Heart left ventricle (tissue), 13 donors: ENCODE measurements at regions not wholly inside any gene's neighbourhood (a gene's known extent, or its start where the extent isn't known, plus 50 kb on each side); places are given as distances from the start of the nearest gene placed in this dataset.

Experiments
- CTCF ChIP-seq, 12 donors: fragments of 200-600 bp; sonication (generic) in 4 of 12; IDR thresholded peaks; one replicate each; pipeline versions ENCODE4 v1.5.0 to v1.8.0; 2018 to 2022; ENCODE audit warnings: antibody characterized with exemption in 12 of 12, mild to moderate bottlenecking in 5 of 12
- POLR2A ChIP-seq, 2 donors: fragments of 450-650 bp; IDR thresholded peaks; one replicate each; pipeline ENCODE4 v1.6.1; 2017; ENCODE audit warnings: antibody characterized with exemption in 2 of 2, mild to moderate bottlenecking in 2 of 2, moderate library complexity in 2 of 2
- donor health status: ischemic (EF 13 %, LVEDD 7.1; RV severe dilation, severe dysfunction).
- donor health status: DM: no; HTN: yes; CAD: no.
- donor health status: DM: no; HTN: no; CAD: no.
- donor health status: ischemic (EF 25% LVEDD 6.9; RV normal size, moderate dysfunction).
- donor health status: ischemic (EF 25% LVEDD 5.7; RV mildly dilated, moderate dysfunction).
- donor health status: ischemic (EF 35%, LVEDD 5.7; RV mildly dilated, moderate dysfunction).
- donor health status: nonischemic (EF 11% LVEDD 7.7; RV severe dilation, severe dysfunction).
- donor health status: DM: yes; HTN: yes; CAD: no.
- donor health status: PGD.
- donor health status: ischemic (EF 29% LVEDD 5.4; RV normal size, mild dysfunction).
- donor health status: nonischemic (EF 23%, LVEDD 6.1; RV moderate dilation, normal function).

GRCh38 chr14:28936601-28937000 is 170.0 kb downstream of the FOXG1 start:
- no peak for TF ChIP-seq CTCF (IDR thresholded peaks at IDR 0.05)
- no peak for TF ChIP-seq POLR2A (IDR thresholded peaks at IDR 0.05)
